ENCODE measurements at regions not wholly inside any gene's neighbourhood (a gene's known extent, or its start where the extent isn't known, plus 50 kb on each side); places are given as distances from the start of the nearest gene placed in this dataset.

- Mint-ChIP-seq H3K27ac (no peak overlapping the region), H3K27me3 (ENCODE audit: low read depth in 3 of 3) (no peaks in the 10 kb centered on the region), H3K4me1 (no peaks in the 10 kb centered on the region), H3K9me3 (peaks cover 0 to 8% (median 0%) of the 10 kb centered on the region in 7 donors), H3K4me3 (no peak overlapping the region), H3K36me3 (no peaks in the 10 kb centered on the region)
- H3K9ac ChIP-seq (ENCODE audit: insufficient read depth, low read length, poor library complexity, severe bottlenecking) = no peak overlapping the region
- H3K27ac ChIP-seq (ENCODE audit: low read depth in 1 of 2, low read length in 2 of 2) = no peak overlapping the region
- no peaks in the 10 kb centered on the region for H3K79me2 ChIP-seq (ENCODE audit: insufficient read depth, low read length)
- H3K27me3 ChIP-seq (ENCODE audit: control insufficient read depth in 2 of 2, insufficient read depth in 2 of 2, low read length in 2 of 2) = no peaks in the 10 kb centered on the region
- TF ChIP-seq, protein P1, sequence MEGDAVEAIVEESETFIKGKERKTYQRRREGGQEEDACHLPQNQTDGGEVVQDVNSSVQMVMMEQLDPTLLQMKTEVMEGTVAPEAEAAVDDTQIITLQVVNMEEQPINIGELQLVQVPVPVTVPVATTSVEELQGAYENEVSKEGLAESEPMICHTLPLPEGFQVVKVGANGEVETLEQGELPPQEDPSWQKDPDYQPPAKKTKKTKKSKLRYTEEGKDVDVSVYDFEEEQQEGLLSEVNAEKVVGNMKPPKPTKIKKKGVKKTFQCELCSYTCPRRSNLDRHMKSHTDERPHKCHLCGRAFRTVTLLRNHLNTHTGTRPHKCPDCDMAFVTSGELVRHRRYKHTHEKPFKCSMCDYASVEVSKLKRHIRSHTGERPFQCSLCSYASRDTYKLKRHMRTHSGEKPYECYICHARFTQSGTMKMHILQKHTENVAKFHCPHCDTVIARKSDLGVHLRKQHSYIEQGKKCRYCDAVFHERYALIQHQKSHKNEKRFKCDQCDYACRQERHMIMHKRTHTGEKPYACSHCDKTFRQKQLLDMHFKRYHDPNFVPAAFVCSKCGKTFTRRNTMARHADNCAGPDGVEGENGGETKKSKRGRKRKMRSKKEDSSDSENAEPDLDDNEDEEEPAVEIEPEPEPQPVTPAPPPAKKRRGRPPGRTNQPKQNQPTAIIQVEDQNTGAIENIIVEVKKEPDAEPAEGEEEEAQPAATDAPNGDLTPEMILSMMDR (IDR thresholded peaks at IDR 0.05) = no peak
- H3K4me1 ChIP-seq (ENCODE audit: control insufficient read depth in 1 of 2, insufficient read depth in 2 of 2, low read length in 2 of 2) = no peaks in the 10 kb centered on the region
- H2AFZ ChIP-seq (ENCODE audit: insufficient read depth, low read depth, low read length, poor library complexity, severe bottlenecking) = no peak overlapping the region
- 83% methylated on average over 2 of the region's 3 CpGs for WGBS (ENCODE audit: insufficient coverage)
- H3K4me3 ChIP-seq (replicated peaks in 1 of 3; ENCODE audit: low read depth in 2 of 3, low read length in 3 of 3) = no peak overlapping the region
- no peaks in the 10 kb centered on the region for H3K9me3 ChIP-seq (replicated peaks in 1 of 2; ENCODE audit: control insufficient read depth in 1 of 2, insufficient read depth in 1 of 2, low read length in 2 of 2)
- intact Hi-C loops (cut with micrococcal nuclease) = no loop called here
- H3K36me3 ChIP-seq (replicated peaks in 1 of 2; ENCODE audit: control insufficient read depth in 1 of 2, insufficient read depth in 2 of 2, low read length in 2 of 2) = no peaks in the 10 kb centered on the region
- no peak for DNase-seq
- H4K20me1 ChIP-seq (ENCODE audit: insufficient read depth, low read length) = no peaks in the 10 kb centered on the region
- no peak overlapping the region for H3K4me2 ChIP-seq (replicated peaks; ENCODE audit: extremely low read depth, low read length, poor library complexity, severe bottlenecking)
Measured at GRCh38 chr10:83515001-83515400, 624.3 kb upstream of the GHITM start.

- H3K9ac ChIP-seq (ENCODE audit: insufficient read depth, low read length, poor library complexity, severe bottlenecking) = no peak overlapping the region
- no peak overlapping the region for H3K4me3 ChIP-seq (replicated peaks in 1 of 3; ENCODE audit: low read depth in 2 of 3, low read length in 3 of 3)
- no peaks in the 10 kb centered on the region for H3K27me3 ChIP-seq (ENCODE audit: control insufficient read depth in 2 of 2, insufficient read depth in 2 of 2, low read length in 2 of 2)
- no peak for DNase-seq
- no peaks in the 10 kb centered on the region for H4K20me1 ChIP-seq (ENCODE audit: insufficient read depth, low read length)
- TF ChIP-seq, protein P1 (IDR thresholded peaks at IDR 0.05) = no peak
- no peak overlapping the region for H3K4me3 Mint-ChIP-seq
- no peaks in the 10 kb centered on the region for H3K27me3 Mint-ChIP-seq (ENCODE audit: low read depth in 3 of 3)
- no peaks in the 10 kb centered on the region for H3K79me2 ChIP-seq (ENCODE audit: insufficient read depth, low read length)
- H2AFZ ChIP-seq (ENCODE audit: insufficient read depth, low read depth, low read length, poor library complexity, severe bottlenecking) = no peak overlapping the region
- no peaks in the 10 kb centered on the region for H3K36me3 Mint-ChIP-seq
- no peaks in the 10 kb centered on the region for H3K4me1 Mint-ChIP-seq
- H3K27ac Mint-ChIP-seq = no peak overlapping the region
- H3K4me2 ChIP-seq (replicated peaks; ENCODE audit: extremely low read depth, low read length, poor library complexity, severe bottlenecking) = no peak overlapping the region
- H3K27ac ChIP-seq (ENCODE audit: low read depth in 1 of 2, low read length in 2 of 2) = no peak overlapping the region
- peaks cover 0 to 4% (median 2%) of the 10 kb centered on the region in 7 donors for H3K9me3 Mint-ChIP-seq
- 100% methylated on average over 1 of the region's 4 CpGs for WGBS (ENCODE audit: insufficient coverage)
- no peaks in the 10 kb centered on the region for H3K9me3 ChIP-seq (replicated peaks in 1 of 2; ENCODE audit: control insufficient read depth in 1 of 2, insufficient read depth in 1 of 2, low read length in 2 of 2)
- intact Hi-C loops (cut with micrococcal nuclease) = no loop called here
- H3K4me1 ChIP-seq (ENCODE audit: control insufficient read depth in 1 of 2, insufficient read depth in 2 of 2, low read length in 2 of 2) = no peaks in the 10 kb centered on the region
- H3K36me3 ChIP-seq (replicated peaks in 1 of 2; ENCODE audit: control insufficient read depth in 1 of 2, insufficient read depth in 2 of 2, low read length in 2 of 2) = no peaks in the 10 kb centered on the region
Measured at GRCh38 chr10:83516788-83517187, 622.5 kb upstream of the GHITM start.

Measured in CD14-positive monocyte (primary cell).